PFSK-1 (cell line): ENCODE measurements at regions not wholly inside any gene's neighbourhood (a gene's known extent, or its start where the extent isn't known, plus 50 kb on each side); places are given as distances from the start of the nearest gene placed in this dataset.

ENCODE experiments used
- FOXP2 ChIP-seq: optimal IDR thresholded peaks from 2 replicates; pipeline ENCODE3; 2011; ENCODE audit warnings: borderline replicate concordance, control low read depth, inconsistent platforms; ENCODE audit not compliant: insufficient read depth; ENCODE audit errors: extremely low read length, extremely low read depth
- POLR2AphosphoS5 ChIP-seq: IDR thresholded peaks from 2 replicates; pipeline ENCODE4 v1.6.1; 2012; ENCODE audit warnings: low read depth, mild to moderate bottlenecking, control low read depth, low read length, moderate library complexity
- REST ChIP-seq, 2 experiments: IDR thresholded peaks; 2 replicates each; pipeline versions ENCODE4 v1.6.1 to v1.8.0; 2011 to 2012; ENCODE audit warnings: low read depth in 2 of 2, low read length in 2 of 2, control low read depth in 1 of 2, inconsistent platforms in 1 of 2, mild to moderate bottlenecking in 1 of 2, moderate library complexity in 1 of 2; ENCODE audit not compliant: insufficient read depth in 1 of 2
- SIN3A ChIP-seq: IDR thresholded peaks from 2 replicates; pipeline ENCODE4 v1.6.1; 2012; ENCODE audit warnings: mild to moderate bottlenecking, low read length, moderate library complexity, borderline replicate concordance; ENCODE audit not compliant: insufficient read depth

- TF ChIP-seq REST (IDR thresholded peaks at IDR 0.05; ENCODE audit: insufficient read depth in 1 of 2, low read depth in 2 of 2, low read length in 2 of 2) (no peak), SIN3A (no peak), POLR2AphosphoS5 (no peak), FOXP2 (no peak)
Observed at GRCh38 chr2:188684795-188685194, 289.4 kb upstream of the COL3A1 start.
